AG10803 (cell line): ENCODE measurements at regions not wholly inside any gene's neighbourhood (a gene's known extent, or its start where the extent isn't known, plus 50 kb on each side); places are given as distances from the start of the nearest gene placed in this dataset.

ENCODE experiments used
- DNase-seq: peaks from one replicate; pipeline ENCODE4 v3.0.0; 2010; ENCODE audit warnings: low read depth
- H3K4me3 ChIP-seq: 2 replicates; pipeline ENCODE4 v1.5.1; 2011; ENCODE audit warnings: mild to moderate bottlenecking, low read length, control low read depth
- TF ChIP-seq, protein P1 (sequence below): conservative IDR thresholded peaks from 2 replicates; pipeline ENCODE4 v1.5.1; 2011; ENCODE audit warnings: mild to moderate bottlenecking, low read length, control low read depth, inconsistent platforms

DNA sequence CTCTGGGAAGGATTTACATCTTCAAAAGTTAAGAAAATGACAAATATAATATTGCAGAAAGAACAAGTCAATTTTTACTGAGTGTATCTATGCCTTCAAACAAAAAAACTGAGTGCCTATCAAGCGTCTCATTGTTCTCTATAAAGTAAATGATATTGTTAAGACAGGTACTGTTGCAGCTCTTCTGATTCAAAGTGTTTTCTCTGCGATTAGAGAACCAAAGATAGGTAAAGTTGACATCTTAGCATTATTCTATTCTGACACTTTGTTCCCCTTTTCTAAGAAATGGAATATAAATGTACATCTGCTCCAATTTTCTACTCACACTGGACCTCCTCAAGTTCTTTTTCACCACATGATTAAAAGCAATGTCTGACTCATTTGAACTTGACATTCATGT is 1317.7 kb downstream of the CDH11 start:
- TF ChIP-seq, protein P1, sequence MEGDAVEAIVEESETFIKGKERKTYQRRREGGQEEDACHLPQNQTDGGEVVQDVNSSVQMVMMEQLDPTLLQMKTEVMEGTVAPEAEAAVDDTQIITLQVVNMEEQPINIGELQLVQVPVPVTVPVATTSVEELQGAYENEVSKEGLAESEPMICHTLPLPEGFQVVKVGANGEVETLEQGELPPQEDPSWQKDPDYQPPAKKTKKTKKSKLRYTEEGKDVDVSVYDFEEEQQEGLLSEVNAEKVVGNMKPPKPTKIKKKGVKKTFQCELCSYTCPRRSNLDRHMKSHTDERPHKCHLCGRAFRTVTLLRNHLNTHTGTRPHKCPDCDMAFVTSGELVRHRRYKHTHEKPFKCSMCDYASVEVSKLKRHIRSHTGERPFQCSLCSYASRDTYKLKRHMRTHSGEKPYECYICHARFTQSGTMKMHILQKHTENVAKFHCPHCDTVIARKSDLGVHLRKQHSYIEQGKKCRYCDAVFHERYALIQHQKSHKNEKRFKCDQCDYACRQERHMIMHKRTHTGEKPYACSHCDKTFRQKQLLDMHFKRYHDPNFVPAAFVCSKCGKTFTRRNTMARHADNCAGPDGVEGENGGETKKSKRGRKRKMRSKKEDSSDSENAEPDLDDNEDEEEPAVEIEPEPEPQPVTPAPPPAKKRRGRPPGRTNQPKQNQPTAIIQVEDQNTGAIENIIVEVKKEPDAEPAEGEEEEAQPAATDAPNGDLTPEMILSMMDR, result no peak
- no peak for DNase-seq

DNA sequence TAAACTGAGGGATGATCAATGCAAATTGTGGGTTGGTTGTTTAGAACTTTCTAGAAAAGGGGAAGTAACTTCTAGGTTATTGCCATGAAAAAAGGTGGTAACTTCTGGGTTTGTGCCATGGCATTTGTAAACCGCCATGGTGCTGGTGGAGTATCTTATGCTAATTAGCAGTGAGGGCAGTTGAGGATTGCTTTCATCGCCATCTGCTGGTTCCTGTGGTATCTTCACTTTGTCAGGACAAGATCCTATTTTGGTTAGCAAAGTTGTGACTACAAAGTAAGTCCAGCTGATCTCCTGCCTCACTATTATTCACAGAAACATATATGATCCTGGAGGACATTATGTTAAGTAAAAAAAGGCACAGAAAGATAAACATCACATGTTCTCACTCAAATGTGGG is 1332.3 kb downstream of the CDH11 start:
- no peak overlapping the region for H3K4me3 ChIP-seq
- TF ChIP-seq, protein P1, result no peak
- no peak for DNase-seq

More for the DNA sequence above, 1317.7 kb downstream of the CDH11 start:
- no peak overlapping the region for H3K4me3 ChIP-seq

GRCh38 chr16:63787014-63787413 is 1334.8 kb downstream of the CDH11 start:
- TF ChIP-seq, protein P1, result no peak
- H3K4me3 ChIP-seq, result no peak overlapping the region
- DNase-seq, result no peak

- no peak overlapping the region for H3K4me3 ChIP-seq
- TF ChIP-seq, protein P1, result no peak
These were observed 1336.7 kb downstream of the CDH11 start for GRCh38 chr16:63785170-63785569.

DNA sequence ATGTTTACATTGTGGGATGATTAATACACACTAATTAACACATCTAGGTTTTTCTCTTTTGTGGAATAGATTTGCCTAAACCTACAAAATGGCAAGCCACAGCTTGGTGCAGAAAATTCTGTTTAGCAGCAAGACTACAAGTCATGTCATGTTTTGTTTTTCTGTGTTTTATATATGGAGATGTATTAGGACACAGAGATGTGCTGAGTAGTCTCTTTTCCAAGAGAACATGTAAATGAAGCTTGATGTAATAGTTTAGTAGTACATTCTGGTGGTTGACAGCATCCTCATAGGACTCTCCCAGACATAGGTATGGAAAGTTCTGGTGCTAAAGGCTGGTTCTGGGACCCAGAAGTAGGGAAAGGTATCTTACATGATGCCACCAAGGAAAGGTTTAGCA is 1345.4 kb downstream of the CDH11 start:
- TF ChIP-seq, protein P1, result no peak
- DNase-seq, result no peak
- H3K4me3 ChIP-seq, result no peak overlapping the region

More at GRCh38 chr16:63785170-63785569, 1336.7 kb downstream of the CDH11 start:
- no peak for DNase-seq

GRCh38 chr16:63776034-63776433 is 1345.8 kb downstream of the CDH11 start:
- H3K4me3 ChIP-seq, result no peak overlapping the region
- TF ChIP-seq, protein P1, result no peak
- no peak for DNase-seq

DNA sequence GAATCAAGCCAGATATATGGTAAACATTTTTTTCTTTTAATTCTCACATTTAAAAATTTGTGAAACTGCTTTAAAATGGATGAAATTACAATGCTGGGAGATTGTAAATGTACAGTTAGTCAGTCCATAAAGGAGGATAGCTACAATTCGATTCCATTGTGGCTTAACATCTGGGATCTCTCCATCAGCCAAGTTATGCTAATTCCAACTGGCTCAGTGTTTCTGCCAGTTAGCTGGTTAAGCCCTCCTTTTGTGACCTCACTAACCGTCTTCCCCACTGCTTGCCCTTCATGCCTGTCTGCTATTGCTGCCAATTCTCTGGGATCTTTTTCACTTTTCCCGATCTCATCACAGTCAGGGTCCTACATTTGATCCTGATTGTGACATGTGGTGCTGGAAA is 1347.6 kb downstream of the CDH11 start:
- no peak for DNase-seq
- TF ChIP-seq, protein P1, result no peak
- H3K4me3 ChIP-seq, result no peak overlapping the region
